ENCODE measurements at regions not wholly inside any gene's neighbourhood (a gene's known extent, or its start where the extent isn't known, plus 50 kb on each side); places are given as distances from the start of the nearest gene placed in this dataset.
"Not testable (repeated sequence)": the region's sequence is repeated elsewhere in the genome, so short reads cannot be mapped to it uniquely, and the experiment has no call there.

DNA sequence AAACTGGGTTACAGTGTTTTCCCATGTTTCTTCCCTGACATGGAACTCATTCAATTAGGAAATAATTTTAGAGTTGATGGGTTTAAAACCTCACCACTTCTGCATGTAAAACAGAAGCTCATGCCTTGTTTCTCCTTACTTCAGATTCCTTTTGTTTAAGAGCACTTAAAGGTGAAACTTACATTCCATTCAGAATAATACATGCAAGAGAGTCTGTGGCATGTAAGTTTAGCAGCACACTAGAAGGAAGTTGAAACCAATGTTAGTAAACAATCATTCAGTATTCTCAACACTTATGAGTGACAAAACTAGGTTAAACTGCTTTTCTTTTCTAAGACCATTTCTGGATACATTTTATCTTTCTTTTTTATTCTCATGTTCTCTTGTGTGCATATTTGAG, 495.6 kb upstream of the PTCHD4 start:
- H4K20me1 ChIP-seq (ENCODE audit: control insufficient read depth, extremely low read depth, insufficient read depth, low read length): no peaks in the 10 kb centered on the region
- no peaks in the 10 kb centered on the region for H3K79me2 ChIP-seq (ENCODE audit: control insufficient read depth, insufficient read depth, low read length)
- H3K4me3 ChIP-seq (ENCODE audit: control insufficient read depth in 2 of 3, extremely low read depth in 1 of 3, insufficient read depth in 2 of 3, low read depth in 1 of 3, low read length in 3 of 3): no peak overlapping the region
- no peak overlapping the region for H3K9ac ChIP-seq (ENCODE audit: control insufficient read depth, extremely low read depth, insufficient read depth, low read length)
- FAIRE-seq (peak; percentile 43), DNase-seq (ENCODE audit: low read depth, low spot score) (no peak)
- no peaks in the 10 kb centered on the region for H3K9me1 ChIP-seq (ENCODE audit: control insufficient read depth, extremely low read depth, insufficient read depth, low read length)
- no peaks in the 10 kb centered on the region for H3K4me1 ChIP-seq (ENCODE audit: control insufficient read depth, extremely low read depth, insufficient read depth, low read length)
- no peak overlapping the region for H3K27ac ChIP-seq (ENCODE audit: control insufficient read depth, insufficient read depth, low read length)
- dilution Hi-C loops (cut with MboI; ENCODE audit: extremely low pct_ligation_motif_present, low sequenced_read_pairs): no loop called here
- H3K27me3 ChIP-seq (ENCODE audit: control insufficient read depth, extremely low read depth, insufficient read depth, low read length): no peaks in the 10 kb centered on the region
- H2AFZ ChIP-seq (ENCODE audit: control insufficient read depth, low read length): no peak overlapping the region
- no peak overlapping the region for H3K4me2 ChIP-seq (ENCODE audit: control insufficient read depth, extremely low read depth, insufficient read depth, low read depth, low read length)
- H3K9me3 ChIP-seq (ENCODE audit: control insufficient read depth, low read depth, low read length): no peaks in the 10 kb centered on the region
- TF ChIP-seq, protein P1, sequence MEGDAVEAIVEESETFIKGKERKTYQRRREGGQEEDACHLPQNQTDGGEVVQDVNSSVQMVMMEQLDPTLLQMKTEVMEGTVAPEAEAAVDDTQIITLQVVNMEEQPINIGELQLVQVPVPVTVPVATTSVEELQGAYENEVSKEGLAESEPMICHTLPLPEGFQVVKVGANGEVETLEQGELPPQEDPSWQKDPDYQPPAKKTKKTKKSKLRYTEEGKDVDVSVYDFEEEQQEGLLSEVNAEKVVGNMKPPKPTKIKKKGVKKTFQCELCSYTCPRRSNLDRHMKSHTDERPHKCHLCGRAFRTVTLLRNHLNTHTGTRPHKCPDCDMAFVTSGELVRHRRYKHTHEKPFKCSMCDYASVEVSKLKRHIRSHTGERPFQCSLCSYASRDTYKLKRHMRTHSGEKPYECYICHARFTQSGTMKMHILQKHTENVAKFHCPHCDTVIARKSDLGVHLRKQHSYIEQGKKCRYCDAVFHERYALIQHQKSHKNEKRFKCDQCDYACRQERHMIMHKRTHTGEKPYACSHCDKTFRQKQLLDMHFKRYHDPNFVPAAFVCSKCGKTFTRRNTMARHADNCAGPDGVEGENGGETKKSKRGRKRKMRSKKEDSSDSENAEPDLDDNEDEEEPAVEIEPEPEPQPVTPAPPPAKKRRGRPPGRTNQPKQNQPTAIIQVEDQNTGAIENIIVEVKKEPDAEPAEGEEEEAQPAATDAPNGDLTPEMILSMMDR (optimal IDR thresholded peaks at IDR 0.05 in 1 of 3, IDR thresholded peaks at IDR 0.05 in 1 of 3, conservative IDR thresholded peaks at IDR 0.05 in 1 of 3; ENCODE audit: extremely low read depth in 1 of 3, insufficient read depth in 2 of 3, low read length in 3 of 3): no peak
- TF ChIP-seq EZH2 (IDR thresholded peaks at IDR 0.05; ENCODE audit: low read length): no peak
- H3K36me3 ChIP-seq (ENCODE audit: control insufficient read depth in 2 of 2, extremely low read depth in 1 of 2, insufficient read depth in 2 of 2, low read length in 2 of 2): no peaks in the 10 kb centered on the region

DNA sequence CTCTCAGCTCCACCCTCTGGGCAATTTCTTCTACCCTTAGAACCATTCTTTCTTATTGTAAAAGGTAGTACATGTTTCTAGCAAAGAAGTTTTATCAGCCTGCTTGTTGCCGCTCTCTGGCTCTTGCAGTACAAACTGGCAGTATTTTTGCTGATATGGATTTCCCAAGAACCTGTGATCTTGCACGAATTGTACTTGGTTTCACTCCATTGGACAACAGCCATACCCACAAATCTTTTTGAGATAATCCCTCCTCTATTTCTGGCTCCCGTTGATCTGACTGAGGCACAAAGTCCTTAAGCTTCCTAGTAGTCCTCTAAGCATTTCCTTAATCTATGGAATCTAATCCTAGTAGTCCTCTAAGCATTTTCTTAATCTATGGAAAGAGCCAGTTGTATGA, 487.0 kb upstream of the PTCHD4 start:
- Histone ChIP-seq H3K4me1 (ENCODE audit: control insufficient read depth, extremely low read depth, insufficient read depth, low read length) (no peaks in the 10 kb centered on the region), H3K79me2 (ENCODE audit: control insufficient read depth, insufficient read depth, low read length) (no peaks in the 10 kb centered on the region), H3K4me3 (ENCODE audit: control insufficient read depth in 2 of 3, extremely low read depth in 1 of 3, insufficient read depth in 2 of 3, low read depth in 1 of 3, low read length in 3 of 3) (no peak overlapping the region), H3K27ac (ENCODE audit: control insufficient read depth, insufficient read depth, low read length) (no peak overlapping the region), H3K9me3 (ENCODE audit: control insufficient read depth, low read depth, low read length) (no peaks in the 10 kb centered on the region), H3K4me2 (ENCODE audit: control insufficient read depth, extremely low read depth, insufficient read depth, low read depth, low read length) (no peak overlapping the region), H4K20me1 (ENCODE audit: control insufficient read depth, extremely low read depth, insufficient read depth, low read length) (no peaks in the 10 kb centered on the region), H3K36me3 (ENCODE audit: control insufficient read depth in 2 of 2, extremely low read depth in 1 of 2, insufficient read depth in 2 of 2, low read length in 2 of 2) (no peaks in the 10 kb centered on the region), H3K9ac (ENCODE audit: control insufficient read depth, extremely low read depth, insufficient read depth, low read length) (no peak overlapping the region), H3K27me3 (ENCODE audit: control insufficient read depth, extremely low read depth, insufficient read depth, low read length) (no peaks in the 10 kb centered on the region), H2AFZ (ENCODE audit: control insufficient read depth, low read length) (no peak overlapping the region), H3K9me1 (ENCODE audit: control insufficient read depth, extremely low read depth, insufficient read depth, low read length) (no peaks in the 10 kb centered on the region)
- no peak for FAIRE-seq
- no peak for DNase-seq (ENCODE audit: low read depth, low spot score)
- no peak for TF ChIP-seq EZH2 (IDR thresholded peaks at IDR 0.05; ENCODE audit: low read length)
- dilution Hi-C loops (cut with MboI; ENCODE audit: extremely low pct_ligation_motif_present, low sequenced_read_pairs): no loop called here

DNA sequence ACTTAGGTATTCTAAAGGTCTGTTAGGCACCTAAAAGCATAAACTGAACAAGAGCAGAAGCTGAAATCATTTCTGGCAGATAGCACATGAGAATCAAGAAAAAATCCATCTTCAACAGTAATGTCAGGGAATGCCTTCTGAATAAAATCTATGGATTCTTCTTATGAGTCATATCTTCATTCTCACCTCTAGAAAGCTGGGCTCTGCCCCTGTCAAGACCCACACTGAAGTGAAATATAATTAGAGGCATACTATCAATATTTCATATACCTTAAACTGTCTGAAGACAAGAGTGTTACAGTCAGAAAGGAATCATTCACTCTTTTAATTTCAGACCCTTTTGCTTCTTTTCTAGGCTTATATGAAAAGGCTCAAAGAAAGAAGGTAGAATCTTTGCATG, 485.8 kb upstream of the PTCHD4 start:
- Histone ChIP-seq H3K9ac (ENCODE audit: control insufficient read depth, extremely low read depth, insufficient read depth, low read length) (no peak overlapping the region), H3K79me2 (ENCODE audit: control insufficient read depth, insufficient read depth, low read length) (no peaks in the 10 kb centered on the region), H3K4me1 (ENCODE audit: control insufficient read depth, extremely low read depth, insufficient read depth, low read length) (no peaks in the 10 kb centered on the region), H3K9me1 (ENCODE audit: control insufficient read depth, extremely low read depth, insufficient read depth, low read length) (no peaks in the 10 kb centered on the region), H2AFZ (ENCODE audit: control insufficient read depth, low read length) (no peak overlapping the region), H3K9me3 (ENCODE audit: control insufficient read depth, low read depth, low read length) (no peaks in the 10 kb centered on the region), H4K20me1 (ENCODE audit: control insufficient read depth, extremely low read depth, insufficient read depth, low read length) (no peaks in the 10 kb centered on the region), H3K27me3 (ENCODE audit: control insufficient read depth, extremely low read depth, insufficient read depth, low read length) (no peaks in the 10 kb centered on the region), H3K4me2 (ENCODE audit: control insufficient read depth, extremely low read depth, insufficient read depth, low read depth, low read length) (no peak overlapping the region), H3K27ac (ENCODE audit: control insufficient read depth, insufficient read depth, low read length) (no peak overlapping the region), H3K36me3 (ENCODE audit: control insufficient read depth in 2 of 2, extremely low read depth in 1 of 2, insufficient read depth in 2 of 2, low read length in 2 of 2) (no peaks in the 10 kb centered on the region), H3K4me3 (ENCODE audit: control insufficient read depth in 2 of 3, extremely low read depth in 1 of 3, insufficient read depth in 2 of 3, low read depth in 1 of 3, low read length in 3 of 3) (no peak overlapping the region)
- DNase-seq (ENCODE audit: low read depth, low spot score) (no peak), FAIRE-seq (no peak)
- TF ChIP-seq EZH2 (IDR thresholded peaks at IDR 0.05; ENCODE audit: low read length): no peak
- TF ChIP-seq, protein P1 (optimal IDR thresholded peaks at IDR 0.05 in 1 of 3, IDR thresholded peaks at IDR 0.05 in 1 of 3, conservative IDR thresholded peaks at IDR 0.05 in 1 of 3; ENCODE audit: extremely low read depth in 1 of 3, insufficient read depth in 2 of 3, low read length in 3 of 3): no peak
- dilution Hi-C loops (cut with MboI; ENCODE audit: extremely low pct_ligation_motif_present, low sequenced_read_pairs): no loop called here

DNA sequence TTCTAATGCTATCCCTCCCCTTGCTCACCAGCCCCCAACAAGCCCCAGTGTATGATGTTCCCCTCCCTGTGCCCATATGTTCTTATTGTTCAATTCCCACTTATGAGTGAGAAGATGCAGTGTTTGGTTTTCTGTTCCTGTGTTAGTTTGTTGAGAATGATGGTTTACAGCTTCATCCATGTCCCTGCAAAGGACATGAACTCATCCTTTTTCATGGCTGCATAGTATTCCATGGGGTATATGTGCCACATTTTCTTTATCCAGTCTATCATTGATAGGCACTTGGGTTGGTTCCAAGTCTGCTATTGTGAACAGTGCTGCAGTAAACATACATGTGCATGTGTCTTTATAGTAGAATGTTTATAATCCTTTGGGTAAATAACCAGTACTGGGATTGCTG, 480.2 kb upstream of the PTCHD4 start:
- H3K9me3 ChIP-seq (ENCODE audit: control insufficient read depth, low read depth, low read length); H3K4me2 ChIP-seq (ENCODE audit: control insufficient read depth, extremely low read depth, insufficient read depth, low read depth, low read length); FAIRE-seq; H3K9ac ChIP-seq (ENCODE audit: control insufficient read depth, extremely low read depth, insufficient read depth, low read length); H2AFZ ChIP-seq (ENCODE audit: control insufficient read depth, low read length); DNase-seq (ENCODE audit: low read depth, low spot score); H3K79me2 ChIP-seq (ENCODE audit: control insufficient read depth, insufficient read depth, low read length); H3K27me3 ChIP-seq (ENCODE audit: control insufficient read depth, extremely low read depth, insufficient read depth, low read length); H3K9me1 ChIP-seq (ENCODE audit: control insufficient read depth, extremely low read depth, insufficient read depth, low read length); H4K20me1 ChIP-seq (ENCODE audit: control insufficient read depth, extremely low read depth, insufficient read depth, low read length); H3K27ac ChIP-seq (ENCODE audit: control insufficient read depth, insufficient read depth, low read length); dilution Hi-C loops (cut with MboI; ENCODE audit: extremely low pct_ligation_motif_present, low sequenced_read_pairs); H3K4me3 ChIP-seq (ENCODE audit: control insufficient read depth in 2 of 3, extremely low read depth in 1 of 3, insufficient read depth in 2 of 3, low read depth in 1 of 3, low read length in 3 of 3); H3K4me1 ChIP-seq (ENCODE audit: control insufficient read depth, extremely low read depth, insufficient read depth, low read length); H3K36me3 ChIP-seq (ENCODE audit: control insufficient read depth in 2 of 2, extremely low read depth in 1 of 2, insufficient read depth in 2 of 2, low read length in 2 of 2): not testable (repeated sequence)

Measured in keratinocyte (primary cell).